DND-41 (cell line): ENCODE measurements at regions not wholly inside any gene's neighbourhood (a gene's known extent, or its start where the extent isn't known, plus 50 kb on each side); places are given as distances from the start of the nearest gene placed in this dataset.

ENCODE experiments used
- EZH2 ChIP-seq: IDR thresholded peaks from 3 replicates; pipeline ENCODE4 v1.6.1; 2012; ENCODE audit warnings: borderline replicate concordance, low read depth, mild to moderate bottlenecking, moderate library complexity, low read length, inconsistent platforms; ENCODE audit not compliant: severe bottlenecking
- TF ChIP-seq, protein P1 (sequence below): IDR thresholded peaks from 2 replicates; pipeline ENCODE4 v1.5.1; 2012; ENCODE audit warnings: borderline replicate concordance, low read length, moderate library complexity, mild to moderate bottlenecking; ENCODE audit not compliant: poor library complexity, severe bottlenecking; ENCODE audit errors: extremely low read depth

DNA sequence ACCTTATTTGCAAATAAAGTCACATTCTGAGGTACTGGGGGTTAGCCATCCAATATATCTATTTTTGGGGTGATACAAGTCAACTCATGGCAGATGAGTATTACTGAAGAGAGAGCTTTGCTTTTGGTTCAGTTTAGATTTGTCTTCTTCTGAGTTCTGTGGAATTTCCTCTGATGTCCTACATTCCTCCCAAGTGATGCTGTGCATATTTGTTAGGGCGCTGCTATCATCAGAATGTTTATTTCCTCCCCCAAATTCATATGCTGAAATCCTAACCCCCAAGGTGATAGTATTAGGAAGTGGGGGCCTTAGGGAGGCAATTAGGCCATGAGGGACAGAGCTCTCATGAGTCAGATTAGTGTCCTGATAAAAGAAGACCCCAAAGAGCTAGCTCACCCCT lies 96.2 kb upstream of the WLS start:
- TF ChIP-seq, protein P1, sequence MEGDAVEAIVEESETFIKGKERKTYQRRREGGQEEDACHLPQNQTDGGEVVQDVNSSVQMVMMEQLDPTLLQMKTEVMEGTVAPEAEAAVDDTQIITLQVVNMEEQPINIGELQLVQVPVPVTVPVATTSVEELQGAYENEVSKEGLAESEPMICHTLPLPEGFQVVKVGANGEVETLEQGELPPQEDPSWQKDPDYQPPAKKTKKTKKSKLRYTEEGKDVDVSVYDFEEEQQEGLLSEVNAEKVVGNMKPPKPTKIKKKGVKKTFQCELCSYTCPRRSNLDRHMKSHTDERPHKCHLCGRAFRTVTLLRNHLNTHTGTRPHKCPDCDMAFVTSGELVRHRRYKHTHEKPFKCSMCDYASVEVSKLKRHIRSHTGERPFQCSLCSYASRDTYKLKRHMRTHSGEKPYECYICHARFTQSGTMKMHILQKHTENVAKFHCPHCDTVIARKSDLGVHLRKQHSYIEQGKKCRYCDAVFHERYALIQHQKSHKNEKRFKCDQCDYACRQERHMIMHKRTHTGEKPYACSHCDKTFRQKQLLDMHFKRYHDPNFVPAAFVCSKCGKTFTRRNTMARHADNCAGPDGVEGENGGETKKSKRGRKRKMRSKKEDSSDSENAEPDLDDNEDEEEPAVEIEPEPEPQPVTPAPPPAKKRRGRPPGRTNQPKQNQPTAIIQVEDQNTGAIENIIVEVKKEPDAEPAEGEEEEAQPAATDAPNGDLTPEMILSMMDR = no peak
- no peak for TF ChIP-seq EZH2
